Left renal cortex interstitium (tissue), 4 donors: ENCODE measurements at regions not wholly inside any gene's neighbourhood (a gene's known extent, or its start where the extent isn't known, plus 50 kb on each side); places are given as distances from the start of the nearest gene placed in this dataset.
"Not testable (repeated sequence)": the region's sequence is repeated elsewhere in the genome, so short reads cannot be mapped to it uniquely, and the experiment has no call there.

Experiments used
- DNase-seq, 4 donors: peaks; one replicate each; pipeline ENCODE4 v3.0.0-alpha.2; 2013; ENCODE audit warnings: low read depth in 4 of 4, low spot score in 2 of 4, missing footprints in 1 of 4

GRCh38 chr7:123327661-123328060 lies 127.9 kb upstream of the SLC13A1 start:
- DNase-seq: no peak

- DNase-seq: no peak
Observed at GRCh38 chr7:123324283-123324682, 124.5 kb upstream of the SLC13A1 start.

- no peak for DNase-seq
Observed at GRCh38 chr7:123323689-123324088, 123.9 kb upstream of the SLC13A1 start.

- DNase-seq: not testable (repeated sequence)
Observed at GRCh38 chr7:123321578-123321977, 121.8 kb upstream of the SLC13A1 start.

GRCh38 chr7:123319911-123320310 lies 120.1 kb upstream of the SLC13A1 start:
- no peak for DNase-seq

- DNase-seq: no peak
Observed at GRCh38 chr7:123314886-123315285, 115.1 kb upstream of the SLC13A1 start.

- DNase-seq: no peak
Observed at GRCh38 chr7:123308254-123308951, 108.6 kb upstream of the SLC13A1 start.

- DNase-seq: no peak
Observed at GRCh38 chr7:123305840-123306375, 106.1 kb upstream of the SLC13A1 start.

- DNase-seq: no peak
Observed at GRCh38 chr7:123303926-123304325, 104.2 kb upstream of the SLC13A1 start.

- DNase-seq: no peak
Observed at GRCh38 chr7:123296965-123297364, 97.2 kb upstream of the SLC13A1 start.

- no peak for DNase-seq
Observed at GRCh38 chr7:123293710-123294109, 93.9 kb upstream of the SLC13A1 start.

GRCh38 chr7:123292227-123292626 lies 92.5 kb upstream of the SLC13A1 start:
- no peak for DNase-seq

- no peak for DNase-seq
Observed at GRCh38 chr7:123289200-123289599, 89.4 kb upstream of the SLC13A1 start.

- no peak for DNase-seq
Observed at GRCh38 chr7:123285076-123285700, 85.4 kb upstream of the SLC13A1 start.

- DNase-seq: no peak
Observed at GRCh38 chr7:123283373-123283772, 83.6 kb upstream of the SLC13A1 start.

- no peak for DNase-seq
Observed at GRCh38 chr7:123282181-123282580, 82.4 kb upstream of the SLC13A1 start.

- no peak for DNase-seq
Observed at GRCh38 chr7:123279949-123280348, 80.2 kb upstream of the SLC13A1 start.

GRCh38 chr7:123275036-123275753 lies 75.4 kb upstream of the SLC13A1 start:
- no peak for DNase-seq

GRCh38 chr7:123273185-123273584 lies 73.4 kb upstream of the SLC13A1 start:
- DNase-seq: no peak

- no peak for DNase-seq
Observed at GRCh38 chr7:123271856-123272255, 72.1 kb upstream of the SLC13A1 start.

- DNase-seq: no peak
Observed at GRCh38 chr7:123271231-123271630, 71.5 kb upstream of the SLC13A1 start.

GRCh38 chr7:123270570-123270969 lies 70.8 kb upstream of the SLC13A1 start:
- no peak for DNase-seq
